ENCODE measurements at regions not wholly inside any gene's neighbourhood (a gene's known extent, or its start where the extent isn't known, plus 50 kb on each side); places are given as distances from the start of the nearest gene placed in this dataset.
A peak's percentile ranks its signal among the peaks of the same experiment; 100 is the strongest.

- DNase-seq = no peak
Measured at GRCh38 chr18:24628326-24628725, 167.9 kb downstream of the HRH4 start.

DNA sequence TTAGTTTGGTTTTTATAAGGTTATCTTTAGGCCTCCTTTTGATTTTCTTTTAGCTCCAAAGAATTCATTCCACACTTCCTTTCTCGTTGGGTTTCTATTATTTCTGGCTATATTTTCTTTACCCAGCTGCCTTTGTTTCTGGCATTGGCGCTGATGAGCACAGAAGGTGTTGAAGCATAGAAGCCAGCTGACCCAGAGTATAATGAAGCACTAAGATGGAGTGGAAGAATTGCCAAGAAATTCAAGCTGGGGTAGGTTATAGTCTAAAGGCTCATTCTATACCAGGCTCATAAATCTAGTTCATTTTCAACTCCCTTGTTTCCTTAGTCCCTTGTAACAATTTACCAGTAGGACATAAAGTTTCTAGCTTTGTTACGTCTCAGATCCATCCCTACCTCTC lies 169.5 kb downstream of the HRH4 start:
- DNase-seq = no peak

DNA sequence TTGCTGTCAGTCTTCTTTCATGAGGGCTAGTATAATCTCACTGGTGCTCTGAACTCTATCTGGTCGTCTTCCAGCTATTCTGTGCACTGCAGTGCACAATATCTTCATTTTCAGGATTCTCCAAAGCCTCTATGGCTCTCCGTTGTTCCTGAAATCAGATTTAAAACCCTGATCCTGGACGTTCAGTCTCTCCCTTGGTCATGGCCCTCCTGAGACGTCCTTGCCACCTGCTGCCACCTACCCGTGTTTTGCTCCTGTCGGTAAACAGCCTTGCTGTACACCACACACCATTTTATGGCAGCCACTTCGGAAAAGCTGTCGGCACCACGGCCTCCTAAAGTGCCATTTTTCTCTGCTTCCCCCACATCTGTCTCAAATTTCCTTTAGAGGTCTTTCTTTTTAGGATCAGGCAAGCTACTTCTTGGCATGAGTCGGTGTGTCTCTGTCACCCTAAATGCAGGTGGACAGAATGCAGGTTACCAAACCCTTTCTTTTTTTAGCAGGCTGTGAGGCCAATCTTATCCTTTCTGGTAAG lies 170.0 kb downstream of the HRH4 start:
- no peak for DNase-seq

- DNase-seq = no peak
Measured at GRCh38 chr18:24631243-24632025, 171.0 kb downstream of the HRH4 start.

GRCh38 chr18:24632158-24632988 lies 171.9 kb downstream of the HRH4 start:
- DNase-seq = no peak

DNA sequence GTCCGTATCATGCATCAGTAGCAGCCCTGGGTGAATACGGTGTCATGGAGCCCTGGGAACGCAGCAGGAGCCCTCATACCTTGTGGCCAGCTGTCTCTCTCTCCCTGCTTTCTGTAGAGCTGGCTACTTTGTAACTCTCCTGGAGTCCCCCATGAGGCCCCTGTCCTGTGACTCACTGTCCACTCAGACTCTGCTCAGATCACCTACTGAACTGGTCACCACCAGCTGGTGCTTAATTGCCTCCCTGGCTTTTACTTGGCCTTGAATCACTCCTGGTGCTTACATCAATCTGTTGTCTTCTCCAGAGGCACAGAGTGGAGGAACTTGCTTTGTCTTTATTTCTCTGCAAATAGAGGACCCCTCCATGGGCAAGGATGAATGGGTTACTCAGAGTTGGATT lies 172.7 kb downstream of the HRH4 start:
- no peak for DNase-seq

DNA sequence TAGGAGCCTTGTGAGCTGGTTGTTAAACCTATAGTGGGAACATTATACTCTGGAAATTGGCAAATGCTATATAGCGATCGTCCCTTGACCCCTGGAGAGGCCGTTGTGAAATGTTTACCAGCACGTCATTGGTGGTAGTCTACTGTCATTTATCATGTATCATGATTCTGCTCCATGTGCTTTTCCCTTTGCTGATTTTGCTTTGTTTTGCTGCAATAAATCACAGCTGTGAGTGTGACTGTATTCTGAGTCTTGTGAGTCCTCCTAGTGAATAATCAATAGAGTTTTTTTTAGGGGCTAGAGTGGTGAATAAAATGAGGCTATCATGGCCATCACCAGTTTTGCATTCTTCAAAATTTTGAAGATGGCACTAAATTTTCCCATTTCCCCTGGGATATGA lies 189.1 kb downstream of the HRH4 start:
- no peak for DNase-seq

DNA sequence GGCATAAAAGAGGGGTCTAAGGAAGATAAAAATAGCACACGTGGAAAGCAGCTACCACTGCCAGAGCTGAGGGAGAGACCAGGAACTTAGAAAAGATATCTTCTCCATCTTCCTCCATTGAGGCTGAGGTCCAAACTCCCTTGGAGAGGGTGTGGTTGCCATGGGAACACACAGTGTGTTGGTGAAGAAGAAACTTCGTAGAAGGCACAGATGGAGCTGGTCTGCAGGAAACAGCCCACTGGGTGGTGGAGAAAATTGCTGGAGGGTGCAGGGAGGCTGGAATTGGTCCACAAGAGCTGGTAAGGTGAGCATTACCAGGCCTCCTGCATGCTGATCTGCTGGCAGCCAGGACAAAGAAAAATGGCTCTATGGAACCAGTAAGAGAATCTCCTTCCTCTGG lies 191.0 kb downstream of the HRH4 start:
- DNase-seq = no peak

GRCh38 chr18:24656050-24656449 lies 195.6 kb downstream of the HRH4 start:
- no peak for DNase-seq

DNA sequence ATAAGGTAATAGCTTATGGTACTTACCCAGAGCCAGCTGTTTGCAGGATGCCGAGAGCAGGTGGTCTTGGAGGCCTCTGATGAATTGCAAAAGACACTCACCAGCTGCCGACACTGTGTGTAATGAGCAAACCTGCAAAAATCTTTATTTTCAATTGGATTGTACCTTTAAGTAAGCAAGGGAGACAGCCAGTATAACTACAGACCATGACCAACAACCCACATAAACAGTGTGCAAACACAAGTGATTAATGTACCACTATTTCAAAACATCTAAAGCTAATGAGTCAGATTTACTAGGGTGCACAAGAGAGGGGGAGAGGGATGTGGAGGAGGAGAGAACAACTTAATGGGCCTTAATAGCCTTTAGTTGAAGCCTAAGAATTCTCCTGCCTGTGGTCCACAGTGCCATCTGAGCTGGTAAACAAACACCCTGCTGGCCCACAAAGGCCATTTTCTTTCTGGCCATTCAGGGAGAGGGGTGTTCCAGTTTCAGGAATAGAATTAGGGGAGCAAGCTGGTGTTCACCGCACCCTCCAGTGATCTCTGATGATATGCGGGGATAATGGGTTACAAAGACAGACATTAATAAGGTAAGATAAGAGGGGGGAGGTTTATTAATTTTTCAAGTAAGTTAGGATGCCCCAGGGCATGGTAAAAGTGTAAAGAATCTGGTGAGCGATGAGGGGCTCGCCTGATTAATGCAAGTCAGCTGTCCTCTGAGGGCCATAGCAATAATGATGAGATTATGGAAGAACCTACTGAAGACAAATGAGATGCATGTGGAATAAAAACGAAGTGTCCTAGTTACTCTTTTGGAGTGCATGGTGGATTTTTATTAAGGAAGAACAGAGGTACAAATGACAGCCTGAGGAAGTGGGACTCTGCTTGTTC lies 196.4 kb downstream of the HRH4 start:
- no peak for DNase-seq

DNA sequence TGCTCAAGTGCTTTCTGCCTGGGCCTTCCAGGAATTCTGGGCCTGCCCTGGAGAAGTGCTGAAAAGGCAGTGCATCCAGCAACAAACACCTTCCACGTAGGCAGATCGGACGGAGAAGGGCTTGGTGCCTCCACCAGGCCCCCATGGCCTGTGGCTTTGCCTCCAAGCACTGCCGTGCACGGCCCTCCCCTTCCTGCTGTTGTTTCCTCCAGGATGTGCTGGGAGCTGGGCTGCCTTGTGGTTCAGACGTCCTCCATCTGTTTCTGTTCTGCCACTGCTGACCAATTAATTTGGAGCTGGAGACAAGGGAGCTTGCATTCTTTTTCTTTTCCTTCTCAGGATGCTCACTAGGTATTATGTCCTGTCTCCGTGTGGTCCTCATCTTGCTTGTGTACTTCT lies 197.0 kb downstream of the HRH4 start:
- DNase-seq = no peak

DNA sequence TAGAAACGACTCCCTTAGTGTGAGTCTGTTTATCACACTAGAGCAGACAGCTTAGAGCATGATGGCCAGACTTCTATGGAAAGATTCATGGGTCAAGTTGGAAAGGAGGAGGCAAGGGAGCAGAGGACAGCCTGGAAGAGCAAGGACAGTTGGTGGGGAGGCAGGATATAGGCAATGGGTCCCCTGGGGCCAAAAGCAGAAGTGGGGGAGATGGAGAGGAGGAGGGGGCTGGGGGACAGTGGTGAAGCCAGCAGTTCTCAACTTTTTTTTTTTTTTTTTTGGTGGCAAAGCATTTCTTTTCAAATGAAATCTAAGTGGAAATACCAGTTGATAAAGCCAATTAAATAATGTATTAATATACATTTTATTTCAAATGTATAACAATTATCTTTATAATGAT lies 197.9 kb downstream of the HRH4 start:
- DNase-seq = no peak

DNA sequence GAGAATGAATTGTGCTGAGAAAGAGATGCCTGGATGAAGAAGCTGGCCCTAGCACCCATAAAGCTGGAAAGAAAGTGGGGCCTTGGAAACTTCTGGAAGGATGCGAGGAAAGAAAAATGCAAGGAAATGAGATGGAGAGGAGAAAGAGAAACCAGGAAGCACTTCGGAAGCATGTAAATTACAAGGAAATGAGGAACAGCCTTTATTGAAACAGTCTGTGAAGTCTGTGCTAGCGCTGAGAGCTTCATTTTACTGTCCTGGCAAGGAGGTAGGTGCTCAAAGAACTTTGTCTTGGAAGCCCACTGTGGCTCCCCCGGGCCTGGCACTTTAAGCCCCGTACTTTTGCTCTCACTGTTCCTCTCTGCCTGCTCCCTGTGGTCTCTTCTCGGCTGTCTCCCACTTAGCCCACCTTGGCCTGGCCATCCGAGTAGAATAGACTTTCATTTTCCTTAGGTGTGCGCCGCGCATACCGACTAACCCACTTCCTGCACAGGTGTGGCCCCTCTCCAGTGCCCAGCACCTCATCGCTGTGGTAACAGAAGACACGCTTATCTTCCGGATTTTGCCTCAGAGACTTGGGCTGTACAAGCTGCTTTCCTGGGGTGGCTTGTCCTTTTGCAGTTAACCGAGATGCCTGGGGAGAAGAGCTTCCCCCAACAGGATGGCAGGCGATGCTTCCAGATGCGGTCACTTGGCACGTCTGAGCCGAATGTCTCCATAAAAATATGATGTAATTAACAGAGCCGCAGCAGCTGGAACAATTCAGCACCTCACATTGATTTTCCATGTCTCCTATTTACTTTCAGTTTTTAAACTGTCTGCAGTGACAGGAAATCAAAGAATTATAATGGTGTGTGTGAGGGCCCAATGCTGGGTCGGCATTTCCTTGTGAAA lies 199.6 kb downstream of the HRH4 start:
- DNase-seq = no peak

- DNase-seq = no peak
Measured at GRCh38 chr18:24660956-24661355, 200.5 kb downstream of the HRH4 start.

DNA sequence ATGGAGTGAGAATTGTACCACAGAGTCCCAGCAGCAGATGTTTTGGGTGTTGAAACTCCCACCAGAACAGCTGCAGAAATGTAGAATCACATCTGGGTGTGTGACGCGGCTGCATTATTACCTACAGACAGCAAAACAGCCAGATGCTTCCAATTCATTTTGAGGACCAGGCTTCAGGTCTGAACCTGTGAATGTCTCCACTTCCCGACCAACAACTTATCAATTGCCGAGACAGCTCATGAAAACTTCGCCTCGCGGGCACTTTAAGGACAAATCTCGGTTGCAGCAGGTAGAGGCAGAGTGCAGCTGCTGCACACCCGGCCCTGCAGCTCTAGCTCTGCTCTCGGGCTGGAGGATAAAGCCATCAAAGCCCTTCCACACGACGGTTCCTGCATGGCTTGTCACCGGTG lies 202.0 kb downstream of the HRH4 start:
- no peak for DNase-seq

DNA sequence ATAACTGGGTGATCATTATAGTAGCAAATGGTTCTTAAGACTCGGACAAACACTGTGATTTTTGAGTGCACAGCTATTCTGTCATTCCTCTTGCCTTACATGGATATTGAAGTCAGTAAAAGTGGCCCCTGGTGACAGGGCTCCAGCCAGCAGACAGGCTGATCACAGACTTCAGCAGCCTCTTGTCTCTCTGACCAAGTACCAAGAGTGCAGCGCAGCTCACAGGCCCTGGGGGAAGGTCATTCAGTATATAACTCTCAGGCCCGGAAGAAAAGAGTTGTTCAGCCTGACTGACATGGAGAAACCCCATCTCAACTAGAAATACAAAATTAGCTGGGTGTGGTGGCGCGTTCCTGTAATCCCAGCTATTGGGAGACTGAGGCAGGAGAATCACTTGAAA lies 202.6 kb downstream of the HRH4 start:
- DNase-seq = no peak

GRCh38 chr18:24669015-24669414 lies 208.6 kb downstream of the HRH4 start:
- no peak for DNase-seq

DNA sequence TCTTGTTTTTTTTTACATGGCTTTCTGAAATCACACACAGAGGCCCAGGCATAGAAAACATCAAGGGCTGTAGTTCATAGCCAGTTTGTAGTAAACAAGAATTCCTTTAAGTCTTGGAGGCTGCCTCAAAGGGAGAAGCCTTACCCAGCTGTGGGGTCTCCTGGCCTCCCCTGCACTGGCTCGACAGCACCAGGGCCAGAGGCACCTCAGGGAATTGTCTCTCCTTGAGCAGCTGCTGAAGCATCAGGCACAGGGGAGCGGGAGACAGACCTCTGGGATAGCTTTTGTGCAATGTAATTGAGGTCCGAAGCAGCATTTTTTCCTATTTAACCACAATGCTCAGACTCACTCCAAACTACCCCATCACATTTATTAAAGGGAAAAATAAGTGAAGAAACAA lies 209.1 kb downstream of the HRH4 start:
- DNase-seq = no peak

- peak in 1 of 2 donors; percentile 14 for DNase-seq
Measured at GRCh38 chr18:24672165-24672941, 211.9 kb downstream of the HRH4 start.

GRCh38 chr18:24674200-24674599 lies 213.8 kb downstream of the HRH4 start:
- DNase-seq = no peak

DNA sequence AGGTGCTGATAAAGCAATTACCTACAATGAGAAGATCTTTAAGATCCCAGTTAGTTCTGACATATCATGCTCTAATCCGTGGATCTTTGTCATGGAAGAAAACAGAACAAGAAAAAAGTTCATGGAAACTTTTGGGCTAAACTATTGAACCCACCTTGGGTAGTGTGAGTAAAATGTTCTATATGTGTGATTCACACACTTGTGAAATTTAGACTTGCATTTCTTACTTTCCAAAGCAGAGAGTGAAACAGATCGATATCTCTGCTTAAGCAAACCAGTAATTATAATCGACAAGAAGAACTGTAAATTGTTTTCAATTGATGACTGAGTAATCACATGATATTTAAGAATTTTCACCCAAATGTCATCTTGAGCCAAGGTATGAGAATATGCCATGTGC lies 214.2 kb downstream of the HRH4 start:
- DNase-seq = no peak
